ENCODE measurements at regions not wholly inside any gene's neighbourhood (a gene's known extent, or its start where the extent isn't known, plus 50 kb on each side); places are given as distances from the start of the nearest gene placed in this dataset.

DNA sequence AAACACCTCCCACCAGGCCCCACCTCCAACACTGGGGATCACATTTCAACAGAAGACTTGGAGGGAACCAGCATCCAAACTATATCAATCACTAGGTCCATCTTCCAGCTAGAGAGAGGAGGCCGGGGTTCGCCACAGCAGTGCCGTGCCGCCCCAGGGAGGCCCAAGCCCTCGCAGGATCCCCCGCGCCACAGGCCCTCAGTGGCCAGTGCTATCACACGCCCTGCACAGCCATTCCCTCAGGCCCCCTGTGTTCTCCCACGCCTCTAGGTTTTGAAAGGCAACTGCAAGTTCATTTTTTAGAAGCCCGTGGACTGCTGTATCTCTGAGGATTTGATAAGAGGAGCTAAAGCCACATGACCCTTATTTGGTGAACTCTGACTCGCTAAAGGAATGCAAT, 136.4 kb downstream of the OAT start:
- DNase-seq (ENCODE audit: low read depth, low spot score) (no peak), FAIRE-seq (no peak)
- no peaks in the 10 kb centered on the region for H3K79me2 ChIP-seq (ENCODE audit: control insufficient read depth, insufficient read depth, low read length)
- H4K20me1 ChIP-seq (ENCODE audit: control insufficient read depth, extremely low read depth, insufficient read depth, low read length) = no peaks in the 10 kb centered on the region
- no peak overlapping the region for H3K27ac ChIP-seq (ENCODE audit: control insufficient read depth, insufficient read depth, low read length)
- H2AFZ ChIP-seq (ENCODE audit: control insufficient read depth, low read length) = no peak overlapping the region
- H3K27me3 ChIP-seq (ENCODE audit: control insufficient read depth, extremely low read depth, insufficient read depth, low read length) = peaks cover 7% of the 10 kb centered on the region
- H3K4me1 ChIP-seq (ENCODE audit: control insufficient read depth, extremely low read depth, insufficient read depth, low read length) = no peaks in the 10 kb centered on the region
- H3K4me2 ChIP-seq (ENCODE audit: control insufficient read depth, extremely low read depth, insufficient read depth, low read depth, low read length) = no peak overlapping the region
- H3K9ac ChIP-seq (ENCODE audit: control insufficient read depth, extremely low read depth, insufficient read depth, low read length) = no peak overlapping the region
- TF ChIP-seq, protein P1, sequence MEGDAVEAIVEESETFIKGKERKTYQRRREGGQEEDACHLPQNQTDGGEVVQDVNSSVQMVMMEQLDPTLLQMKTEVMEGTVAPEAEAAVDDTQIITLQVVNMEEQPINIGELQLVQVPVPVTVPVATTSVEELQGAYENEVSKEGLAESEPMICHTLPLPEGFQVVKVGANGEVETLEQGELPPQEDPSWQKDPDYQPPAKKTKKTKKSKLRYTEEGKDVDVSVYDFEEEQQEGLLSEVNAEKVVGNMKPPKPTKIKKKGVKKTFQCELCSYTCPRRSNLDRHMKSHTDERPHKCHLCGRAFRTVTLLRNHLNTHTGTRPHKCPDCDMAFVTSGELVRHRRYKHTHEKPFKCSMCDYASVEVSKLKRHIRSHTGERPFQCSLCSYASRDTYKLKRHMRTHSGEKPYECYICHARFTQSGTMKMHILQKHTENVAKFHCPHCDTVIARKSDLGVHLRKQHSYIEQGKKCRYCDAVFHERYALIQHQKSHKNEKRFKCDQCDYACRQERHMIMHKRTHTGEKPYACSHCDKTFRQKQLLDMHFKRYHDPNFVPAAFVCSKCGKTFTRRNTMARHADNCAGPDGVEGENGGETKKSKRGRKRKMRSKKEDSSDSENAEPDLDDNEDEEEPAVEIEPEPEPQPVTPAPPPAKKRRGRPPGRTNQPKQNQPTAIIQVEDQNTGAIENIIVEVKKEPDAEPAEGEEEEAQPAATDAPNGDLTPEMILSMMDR (optimal IDR thresholded peaks at IDR 0.05 in 1 of 3, IDR thresholded peaks at IDR 0.05 in 1 of 3, conservative IDR thresholded peaks at IDR 0.05 in 1 of 3; ENCODE audit: extremely low read depth in 1 of 3, insufficient read depth in 2 of 3, low read length in 3 of 3) = no peak
- TF ChIP-seq EZH2 (IDR thresholded peaks at IDR 0.05; ENCODE audit: low read length) = no peak
- H3K36me3 ChIP-seq (ENCODE audit: control insufficient read depth in 2 of 2, extremely low read depth in 1 of 2, insufficient read depth in 2 of 2, low read length in 2 of 2) = no peaks in the 10 kb centered on the region
- no peak overlapping the region for H3K4me3 ChIP-seq (ENCODE audit: control insufficient read depth in 2 of 3, extremely low read depth in 1 of 3, insufficient read depth in 2 of 3, low read depth in 1 of 3, low read length in 3 of 3)
- dilution Hi-C loops (cut with MboI; ENCODE audit: extremely low pct_ligation_motif_present, low sequenced_read_pairs) = no loop called here
- H3K9me3 ChIP-seq (ENCODE audit: control insufficient read depth, low read depth, low read length) = no peaks in the 10 kb centered on the region
- H3K9me1 ChIP-seq (ENCODE audit: control insufficient read depth, extremely low read depth, insufficient read depth, low read length) = no peaks in the 10 kb centered on the region

DNA sequence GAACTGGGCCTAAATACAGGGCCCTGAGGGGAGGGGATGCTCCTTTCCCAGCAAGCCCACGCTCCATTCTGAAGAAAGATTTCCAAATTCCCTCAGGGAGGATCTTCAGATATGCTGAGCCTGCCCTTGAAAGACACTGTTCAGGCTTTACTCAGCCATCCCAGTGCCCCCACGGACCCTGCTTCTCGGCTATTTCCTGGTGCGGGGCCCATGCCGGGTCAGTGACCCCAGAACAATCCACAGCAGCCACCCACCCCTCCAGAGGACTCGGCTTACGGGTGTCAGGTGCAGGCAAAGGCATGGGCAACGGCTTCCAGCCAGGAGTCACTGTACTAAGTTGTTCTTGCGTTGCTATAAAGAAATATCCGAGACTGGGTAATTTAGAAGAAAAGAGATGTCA, 137.1 kb downstream of the OAT start:
- no peaks in the 10 kb centered on the region for H3K79me2 ChIP-seq (ENCODE audit: control insufficient read depth, insufficient read depth, low read length)
- DNase-seq (ENCODE audit: low read depth, low spot score) (no peak), FAIRE-seq (no peak)
- dilution Hi-C loops (cut with MboI; ENCODE audit: extremely low pct_ligation_motif_present, low sequenced_read_pairs) = no loop called here
- no peaks in the 10 kb centered on the region for H4K20me1 ChIP-seq (ENCODE audit: control insufficient read depth, extremely low read depth, insufficient read depth, low read length)
- H3K27me3 ChIP-seq (ENCODE audit: control insufficient read depth, extremely low read depth, insufficient read depth, low read length) = peaks cover 6% of the 10 kb centered on the region
- no peaks in the 10 kb centered on the region for H3K9me1 ChIP-seq (ENCODE audit: control insufficient read depth, extremely low read depth, insufficient read depth, low read length)
- H3K27ac ChIP-seq (ENCODE audit: control insufficient read depth, insufficient read depth, low read length) = no peak overlapping the region
- H3K36me3 ChIP-seq (ENCODE audit: control insufficient read depth in 2 of 2, extremely low read depth in 1 of 2, insufficient read depth in 2 of 2, low read length in 2 of 2) = no peaks in the 10 kb centered on the region
- no peak overlapping the region for H3K4me2 ChIP-seq (ENCODE audit: control insufficient read depth, extremely low read depth, insufficient read depth, low read depth, low read length)
- no peaks in the 10 kb centered on the region for H3K4me1 ChIP-seq (ENCODE audit: control insufficient read depth, extremely low read depth, insufficient read depth, low read length)
- TF ChIP-seq, protein P1 (optimal IDR thresholded peaks at IDR 0.05 in 1 of 3, IDR thresholded peaks at IDR 0.05 in 1 of 3, conservative IDR thresholded peaks at IDR 0.05 in 1 of 3; ENCODE audit: extremely low read depth in 1 of 3, insufficient read depth in 2 of 3, low read length in 3 of 3) = no peak
- no peak for TF ChIP-seq EZH2 (IDR thresholded peaks at IDR 0.05; ENCODE audit: low read length)
- no peak overlapping the region for H3K9ac ChIP-seq (ENCODE audit: control insufficient read depth, extremely low read depth, insufficient read depth, low read length)
- H2AFZ ChIP-seq (ENCODE audit: control insufficient read depth, low read length) = no peak overlapping the region
- H3K4me3 ChIP-seq (ENCODE audit: control insufficient read depth in 2 of 3, extremely low read depth in 1 of 3, insufficient read depth in 2 of 3, low read depth in 1 of 3, low read length in 3 of 3) = no peak overlapping the region
- no peaks in the 10 kb centered on the region for H3K9me3 ChIP-seq (ENCODE audit: control insufficient read depth, low read depth, low read length)
